ENCODE measurements at regions not wholly inside any gene's neighbourhood (a gene's known extent, or its start where the extent isn't known, plus 50 kb on each side); places are given as distances from the start of the nearest gene placed in this dataset.

GRCh38 chr6:163720460-163721235, 306.1 kb downstream of the QKI start:
- intact Hi-C loops (cut with micrococcal nuclease), result no loop called here
- Mint-ChIP-seq H3K27ac (no peak overlapping the region), H3K4me3 (no peak overlapping the region), H3K4me1 (ENCODE audit: low read depth) (no peaks in the 10 kb centered on the region), H3K36me3 (ENCODE audit: low read depth) (no peaks in the 10 kb centered on the region), H3K9me3 (no peaks in the 10 kb centered on the region), H3K27me3 (ENCODE audit: insufficient read depth) (no peaks in the 10 kb centered on the region)
- DNase-seq (ENCODE audit: low spot score), result no peak

DNA sequence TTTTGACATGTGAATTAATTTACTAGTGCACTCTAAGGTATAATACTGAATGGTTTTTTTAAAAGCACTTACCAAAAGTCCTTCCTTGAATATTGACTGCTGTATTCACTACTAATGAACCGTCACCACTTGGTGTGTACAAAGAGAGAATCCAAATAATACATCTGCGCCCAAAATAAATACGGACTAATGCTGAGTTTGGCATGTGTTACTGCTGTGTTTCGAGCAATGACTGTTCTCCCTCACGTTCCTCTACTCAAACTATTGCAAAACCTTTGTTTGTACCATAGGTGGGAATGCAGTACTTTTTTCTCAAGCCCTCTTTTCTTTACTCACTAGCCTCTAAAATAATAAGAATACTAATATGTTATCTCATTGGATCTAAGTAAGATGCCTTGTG, 305.5 kb downstream of the QKI start:
- Mint-ChIP-seq H3K9me3 (no peaks in the 10 kb centered on the region), H3K4me1 (ENCODE audit: low read depth) (no peaks in the 10 kb centered on the region), H3K36me3 (ENCODE audit: low read depth) (no peaks in the 10 kb centered on the region), H3K27ac (no peak overlapping the region), H3K27me3 (ENCODE audit: insufficient read depth) (no peaks in the 10 kb centered on the region), H3K4me3 (no peak overlapping the region)
- intact Hi-C loops (cut with micrococcal nuclease), result no loop called here
- no peak for DNase-seq (ENCODE audit: low spot score)

DNA sequence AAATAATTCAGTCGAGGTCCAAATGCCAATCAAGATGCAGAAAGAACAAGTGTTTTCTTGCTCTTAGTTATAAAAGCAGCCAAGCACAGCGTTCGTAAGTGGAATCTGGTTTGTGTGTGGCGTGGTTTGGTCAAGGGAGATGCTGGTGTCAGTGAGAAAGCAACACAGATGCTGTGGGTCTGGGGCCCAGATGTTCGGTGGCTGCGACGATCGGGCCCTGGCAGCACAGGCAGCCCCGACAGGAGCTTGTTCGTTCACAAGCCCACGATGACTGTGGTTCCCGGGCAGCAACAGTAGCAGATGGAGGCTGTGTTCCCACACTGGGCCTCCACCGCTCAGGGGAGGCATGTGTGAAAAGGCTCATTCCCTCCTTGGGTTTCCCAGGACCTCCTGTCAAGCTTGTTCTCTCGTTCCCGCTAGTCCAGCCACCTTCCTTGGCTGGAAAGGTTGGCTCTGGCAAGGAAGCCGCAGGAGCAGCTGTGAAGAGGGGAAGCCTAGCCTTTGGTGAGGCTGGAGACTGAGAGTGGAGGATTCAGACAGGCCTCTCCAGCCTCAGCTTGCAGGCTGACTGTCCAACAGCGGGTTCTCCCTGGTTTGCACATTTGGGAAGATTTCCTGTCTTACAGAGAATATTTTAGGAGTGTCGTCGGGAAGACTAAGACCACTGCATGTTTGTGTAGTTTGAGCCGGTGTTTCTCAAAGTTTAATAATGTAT, 304.7 kb downstream of the QKI start:
- no peaks in the 10 kb centered on the region for H3K4me1 Mint-ChIP-seq (ENCODE audit: low read depth)
- intact Hi-C loops (cut with micrococcal nuclease), result no loop called here
- H3K27ac Mint-ChIP-seq, result no peak overlapping the region
- no peaks in the 10 kb centered on the region for H3K27me3 Mint-ChIP-seq (ENCODE audit: insufficient read depth)
- DNase-seq (ENCODE audit: low spot score), result no peak
- H3K36me3 Mint-ChIP-seq (ENCODE audit: low read depth), result no peaks in the 10 kb centered on the region
- H3K4me3 Mint-ChIP-seq, result no peak overlapping the region
- no peaks in the 10 kb centered on the region for H3K9me3 Mint-ChIP-seq

DNA sequence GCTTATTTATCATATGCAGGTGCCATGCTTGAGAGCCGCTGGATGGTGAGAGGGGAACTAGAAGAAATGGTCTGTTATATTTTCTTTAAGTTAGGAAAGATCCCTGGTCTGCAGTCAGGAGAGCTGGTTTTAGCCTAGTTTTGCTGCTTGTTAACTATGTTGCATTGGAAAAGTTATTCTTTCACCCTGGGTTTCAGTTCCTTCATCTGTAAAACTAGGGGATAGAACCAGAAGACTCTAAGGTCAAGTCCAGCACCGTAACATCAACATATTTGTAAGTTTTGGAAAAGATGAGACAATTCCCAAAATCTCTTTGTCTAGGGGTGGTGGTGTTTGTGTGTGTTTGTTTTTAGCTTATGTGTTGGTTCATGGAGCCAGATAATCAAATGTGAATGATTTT, 304.0 kb downstream of the QKI start:
- intact Hi-C loops (cut with micrococcal nuclease), result no loop called here
- Mint-ChIP-seq H3K27me3 (ENCODE audit: insufficient read depth) (no peaks in the 10 kb centered on the region), H3K4me3 (no peak overlapping the region), H3K9me3 (no peaks in the 10 kb centered on the region), H3K36me3 (ENCODE audit: low read depth) (no peaks in the 10 kb centered on the region), H3K4me1 (ENCODE audit: low read depth) (no peaks in the 10 kb centered on the region), H3K27ac (no peak overlapping the region)
- DNase-seq (ENCODE audit: low spot score), result no peak

- no peaks in the 10 kb centered on the region for H3K4me1 Mint-ChIP-seq (ENCODE audit: low read depth)
- intact Hi-C loops (cut with micrococcal nuclease), result no loop called here
- H3K9me3 Mint-ChIP-seq, result no peaks in the 10 kb centered on the region
Measured at GRCh38 chr6:163717106-163717764, 302.7 kb downstream of the QKI start.

GRCh38 chr6:163716690-163717089, 302.2 kb downstream of the QKI start:
- no peak overlapping the region for H3K4me3 Mint-ChIP-seq
- H3K36me3 Mint-ChIP-seq (ENCODE audit: low read depth), result no peaks in the 10 kb centered on the region
- no peak overlapping the region for H3K27ac Mint-ChIP-seq
- no peak for DNase-seq (ENCODE audit: low spot score)
- H3K9me3 Mint-ChIP-seq, result no peaks in the 10 kb centered on the region
- intact Hi-C loops (cut with micrococcal nuclease), result no loop called here
- H3K4me1 Mint-ChIP-seq (ENCODE audit: low read depth), result no peaks in the 10 kb centered on the region
- no peaks in the 10 kb centered on the region for H3K27me3 Mint-ChIP-seq (ENCODE audit: insufficient read depth)

More at GRCh38 chr6:163717106-163717764, 302.7 kb downstream of the QKI start:
- Mint-ChIP-seq H3K27me3 (ENCODE audit: insufficient read depth) (no peaks in the 10 kb centered on the region), H3K27ac (no peak overlapping the region), H3K36me3 (ENCODE audit: low read depth) (no peaks in the 10 kb centered on the region), H3K4me3 (no peak overlapping the region)
- DNase-seq (ENCODE audit: low spot score), result no peak

GRCh38 chr6:163715846-163716245, 301.3 kb downstream of the QKI start:
- H3K27ac Mint-ChIP-seq, result no peak overlapping the region
- no peaks in the 10 kb centered on the region for H3K9me3 Mint-ChIP-seq
- H3K4me3 Mint-ChIP-seq, result no peak overlapping the region
- intact Hi-C loops (cut with micrococcal nuclease), result no loop called here
- peaks cover 3% of the 10 kb centered on the region for H3K27me3 Mint-ChIP-seq (ENCODE audit: insufficient read depth)
- H3K4me1 Mint-ChIP-seq (ENCODE audit: low read depth), result no peaks in the 10 kb centered on the region
- H3K36me3 Mint-ChIP-seq (ENCODE audit: low read depth), result no peaks in the 10 kb centered on the region
- DNase-seq (ENCODE audit: low spot score), result no peak

- intact Hi-C loops (cut with micrococcal nuclease), result no loop called here
- Mint-ChIP-seq H3K4me3 (no peak overlapping the region), H3K9me3 (no peaks in the 10 kb centered on the region)
Measured at GRCh38 chr6:163714179-163714578, 299.7 kb downstream of the QKI start.

GRCh38 chr6:163712981-163713380, 298.5 kb downstream of the QKI start:
- Mint-ChIP-seq H3K9me3 (no peaks in the 10 kb centered on the region), H3K4me1 (ENCODE audit: low read depth) (no peaks in the 10 kb centered on the region), H3K27ac (no peak overlapping the region), H3K27me3 (ENCODE audit: insufficient read depth) (peaks cover 3% of the 10 kb centered on the region), H3K36me3 (ENCODE audit: low read depth) (no peaks in the 10 kb centered on the region), H3K4me3 (no peak overlapping the region)
- DNase-seq (ENCODE audit: low spot score), result no peak
- intact Hi-C loops (cut with micrococcal nuclease), result no loop called here

More at GRCh38 chr6:163714179-163714578, 299.7 kb downstream of the QKI start:
- H3K36me3 Mint-ChIP-seq (ENCODE audit: low read depth), result no peaks in the 10 kb centered on the region
- peaks cover 3% of the 10 kb centered on the region for H3K27me3 Mint-ChIP-seq (ENCODE audit: insufficient read depth)
- no peaks in the 10 kb centered on the region for H3K4me1 Mint-ChIP-seq (ENCODE audit: low read depth)
- H3K27ac Mint-ChIP-seq, result no peak overlapping the region
- DNase-seq (ENCODE audit: low spot score), result no peak

GRCh38 chr6:163712566-163712961, 298.0 kb downstream of the QKI start:
- H3K27me3 Mint-ChIP-seq (ENCODE audit: insufficient read depth), result peaks cover 3% of the 10 kb centered on the region
- intact Hi-C loops (cut with micrococcal nuclease), result no loop called here
- no peaks in the 10 kb centered on the region for H3K9me3 Mint-ChIP-seq
- no peak overlapping the region for H3K4me3 Mint-ChIP-seq
- no peak for DNase-seq (ENCODE audit: low spot score)
- no peaks in the 10 kb centered on the region for H3K4me1 Mint-ChIP-seq (ENCODE audit: low read depth)
- no peaks in the 10 kb centered on the region for H3K36me3 Mint-ChIP-seq (ENCODE audit: low read depth)
- H3K27ac Mint-ChIP-seq, result no peak overlapping the region

DNA sequence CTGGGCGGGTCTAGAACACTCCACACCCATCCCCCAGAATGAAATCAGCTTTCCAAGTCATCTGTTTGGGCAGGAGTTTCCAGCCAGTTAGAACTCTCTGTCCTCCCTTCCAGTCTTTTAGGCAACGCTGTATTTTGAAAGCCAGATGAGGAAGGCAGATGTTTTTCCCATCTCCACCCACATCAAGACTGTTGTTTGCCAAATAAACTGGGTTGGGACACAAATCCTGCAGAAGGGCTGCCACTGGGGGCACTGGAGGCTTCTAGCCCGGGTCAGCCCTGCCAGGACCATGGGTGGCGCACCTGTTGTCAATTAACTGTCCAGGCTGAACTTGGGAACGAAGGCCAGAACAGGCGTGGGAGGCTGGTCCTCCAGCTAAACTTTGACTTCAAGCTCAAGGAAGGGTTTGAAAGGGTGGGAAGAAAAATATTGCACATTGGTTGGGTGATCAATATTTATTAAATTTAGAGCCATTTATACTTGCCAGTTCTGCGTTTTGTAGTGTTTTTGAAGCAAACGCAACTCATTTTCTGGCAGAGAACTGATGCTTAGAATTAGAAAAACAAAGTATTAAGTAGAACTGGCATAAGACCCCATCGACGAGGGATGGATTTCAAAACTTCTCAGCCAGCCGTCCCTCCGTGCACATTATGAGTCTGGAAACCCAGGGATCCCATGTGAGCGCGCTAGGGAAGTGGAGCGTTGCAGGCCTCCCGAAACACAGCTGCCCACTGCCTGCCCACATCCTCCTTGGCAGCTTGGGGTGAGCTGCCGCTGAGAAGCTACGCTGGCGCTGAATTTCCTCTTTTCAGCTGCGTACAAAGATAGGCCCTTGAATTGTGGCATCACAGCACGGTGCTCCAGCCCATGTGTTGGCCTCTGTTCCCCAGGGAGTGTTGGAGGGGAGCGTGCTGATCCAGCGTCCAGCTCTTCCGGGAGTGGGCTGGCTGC, 297.4 kb downstream of the QKI start:
- H3K27ac Mint-ChIP-seq, result no peak overlapping the region
- no peak overlapping the region for H3K4me3 Mint-ChIP-seq
- no peaks in the 10 kb centered on the region for H3K4me1 Mint-ChIP-seq (ENCODE audit: low read depth)
- H3K36me3 Mint-ChIP-seq (ENCODE audit: low read depth), result no peaks in the 10 kb centered on the region
- H3K27me3 Mint-ChIP-seq (ENCODE audit: insufficient read depth), result peaks cover 3% of the 10 kb centered on the region
- intact Hi-C loops (cut with micrococcal nuclease), result no loop called here
- no peaks in the 10 kb centered on the region for H3K9me3 Mint-ChIP-seq
- DNase-seq (ENCODE audit: low spot score), result no peak

DNA sequence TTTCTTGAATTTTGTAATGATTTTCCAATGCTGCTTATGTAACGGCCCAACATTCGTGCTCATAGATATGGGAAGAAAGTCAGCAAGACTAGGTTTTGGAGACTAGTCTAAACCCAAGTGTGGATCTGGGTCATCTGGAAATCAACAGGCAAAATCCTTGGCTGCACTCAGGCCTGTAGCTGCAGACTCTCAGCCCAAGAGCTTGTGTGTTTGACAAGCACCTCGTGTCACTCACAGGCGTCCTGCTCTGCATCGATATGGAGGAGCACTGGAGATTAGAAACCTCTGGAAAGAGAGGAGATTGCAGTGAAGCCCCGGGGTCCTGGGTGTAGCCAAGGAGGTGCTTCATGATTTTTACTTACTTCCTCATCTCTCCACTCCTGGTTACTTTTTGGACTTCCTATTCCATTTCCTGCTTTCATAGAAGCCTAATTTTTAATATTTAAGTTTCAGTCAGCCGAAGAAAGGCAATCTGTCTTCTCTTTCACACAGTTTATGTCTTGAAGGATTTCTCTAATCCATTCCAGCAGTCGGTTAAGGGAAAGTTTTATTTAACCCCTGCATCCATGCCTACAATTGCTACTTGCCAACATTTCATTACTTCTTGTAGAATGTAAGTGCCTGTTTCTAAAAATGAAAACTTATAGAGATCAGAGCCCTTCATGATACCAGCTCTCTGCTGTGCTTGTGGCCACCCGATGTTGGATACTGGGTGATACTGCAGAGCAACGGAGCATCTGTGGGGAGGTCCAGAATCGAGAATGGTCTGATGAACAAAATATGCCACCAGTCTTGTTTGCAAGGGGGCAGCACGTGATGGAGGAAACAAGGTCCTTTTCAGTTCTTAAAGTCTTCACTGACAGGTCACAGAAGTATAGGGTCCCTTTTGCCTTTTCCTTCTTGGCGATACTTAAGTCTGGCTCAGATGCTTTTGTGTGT, 296.3 kb downstream of the QKI start:
- intact Hi-C loops (cut with micrococcal nuclease), result no loop called here
- H3K27ac Mint-ChIP-seq, result no peak overlapping the region
- no peak for DNase-seq (ENCODE audit: low spot score)
- no peaks in the 10 kb centered on the region for H3K36me3 Mint-ChIP-seq (ENCODE audit: low read depth)
- H3K4me1 Mint-ChIP-seq (ENCODE audit: low read depth), result no peaks in the 10 kb centered on the region
- H3K4me3 Mint-ChIP-seq, result no peak overlapping the region
- H3K27me3 Mint-ChIP-seq (ENCODE audit: insufficient read depth), result peaks cover 3% of the 10 kb centered on the region
- no peaks in the 10 kb centered on the region for H3K9me3 Mint-ChIP-seq
